ENCODE measurements at regions not wholly inside any gene's neighbourhood (a gene's known extent, or its start where the extent isn't known, plus 50 kb on each side); places are given as distances from the start of the nearest gene placed in this dataset.
A peak's percentile ranks its signal among the peaks of the same experiment; 100 is the strongest.
"Not testable (repeated sequence)": the region's sequence is repeated elsewhere in the genome, so short reads cannot be mapped to it uniquely, and the experiment has no call there.

- no peaks in the 10 kb centered on the region for H3K9me3 ChIP-seq (ENCODE audit: control insufficient read depth, low read length)
- no peak overlapping the region for H3K4me3 ChIP-seq (ENCODE audit: low read length)
- no peaks in the 10 kb centered on the region for H3K36me3 ChIP-seq (ENCODE audit: control insufficient read depth, insufficient read depth, low read length, severe bottlenecking)
- H3K4me1 ChIP-seq (ENCODE audit: control insufficient read depth, insufficient read depth, low read length) = peaks cover 8% of the 10 kb centered on the region
- no peaks in the 10 kb centered on the region for H3K27me3 ChIP-seq (replicated peaks; ENCODE audit: control insufficient read depth, insufficient read depth, low read length)
- H3K9ac ChIP-seq (ENCODE audit: low read length) = no peak overlapping the region
- no peak for DNase-seq (ENCODE audit: low read depth)
Observed at GRCh38 chr5:98206566-98206965, 566.9 kb upstream of the RGMB start.

GRCh38 chr5:98209418-98209817, 564.0 kb upstream of the RGMB start:
- no peaks in the 10 kb centered on the region for H3K9me3 ChIP-seq (ENCODE audit: control insufficient read depth, low read length)
- no peaks in the 10 kb centered on the region for H3K27me3 ChIP-seq (replicated peaks; ENCODE audit: control insufficient read depth, insufficient read depth, low read length)
- no peak for DNase-seq (ENCODE audit: low read depth)
- H3K36me3 ChIP-seq (ENCODE audit: control insufficient read depth, insufficient read depth, low read length, severe bottlenecking) = no peaks in the 10 kb centered on the region
- H3K9ac ChIP-seq (ENCODE audit: low read length) = no peak overlapping the region
- H3K4me1 ChIP-seq (ENCODE audit: control insufficient read depth, insufficient read depth, low read length) = peaks cover 8% of the 10 kb centered on the region
- H3K4me3 ChIP-seq (ENCODE audit: low read length) = no peak overlapping the region

- no peak overlapping the region for H3K4me3 ChIP-seq (ENCODE audit: low read length)
- no peaks in the 10 kb centered on the region for H3K27me3 ChIP-seq (replicated peaks; ENCODE audit: control insufficient read depth, insufficient read depth, low read length)
- DNase-seq (ENCODE audit: low read depth) = no peak
- H3K36me3 ChIP-seq (ENCODE audit: control insufficient read depth, insufficient read depth, low read length, severe bottlenecking) = no peaks in the 10 kb centered on the region
- no peaks in the 10 kb centered on the region for H3K4me1 ChIP-seq (ENCODE audit: control insufficient read depth, insufficient read depth, low read length)
- no peaks in the 10 kb centered on the region for H3K9me3 ChIP-seq (ENCODE audit: control insufficient read depth, low read length)
- no peak overlapping the region for H3K9ac ChIP-seq (ENCODE audit: low read length)
Observed at GRCh38 chr5:98214240-98215051, 559.0 kb upstream of the RGMB start.

- no peak for DNase-seq (ENCODE audit: low read depth)
Observed at GRCh38 chr5:98217138-98217537, 556.3 kb upstream of the RGMB start.

GRCh38 chr5:98218838-98219237, 554.6 kb upstream of the RGMB start:
- no peaks in the 10 kb centered on the region for H3K4me1 ChIP-seq (ENCODE audit: control insufficient read depth, insufficient read depth, low read length)
- no peaks in the 10 kb centered on the region for H3K36me3 ChIP-seq (ENCODE audit: control insufficient read depth, insufficient read depth, low read length, severe bottlenecking)
- H3K4me3 ChIP-seq (ENCODE audit: low read length) = no peak overlapping the region
- no peak overlapping the region for H3K9ac ChIP-seq (ENCODE audit: low read length)
- H3K27me3 ChIP-seq (replicated peaks; ENCODE audit: control insufficient read depth, insufficient read depth, low read length) = no peaks in the 10 kb centered on the region
- no peak for DNase-seq (ENCODE audit: low read depth)
- H3K9me3 ChIP-seq (ENCODE audit: control insufficient read depth, low read length) = no peaks in the 10 kb centered on the region

More at GRCh38 chr5:98217138-98217537, 556.3 kb upstream of the RGMB start:
- Histone ChIP-seq H3K36me3 (ENCODE audit: control insufficient read depth, insufficient read depth, low read length, severe bottlenecking) (no peaks in the 10 kb centered on the region), H3K4me1 (ENCODE audit: control insufficient read depth, insufficient read depth, low read length) (no peaks in the 10 kb centered on the region), H3K27me3 (replicated peaks; ENCODE audit: control insufficient read depth, insufficient read depth, low read length) (no peaks in the 10 kb centered on the region), H3K4me3 (ENCODE audit: low read length) (no peak overlapping the region), H3K9ac (ENCODE audit: low read length) (no peak overlapping the region), H3K9me3 (ENCODE audit: control insufficient read depth, low read length) (no peaks in the 10 kb centered on the region)

DNA sequence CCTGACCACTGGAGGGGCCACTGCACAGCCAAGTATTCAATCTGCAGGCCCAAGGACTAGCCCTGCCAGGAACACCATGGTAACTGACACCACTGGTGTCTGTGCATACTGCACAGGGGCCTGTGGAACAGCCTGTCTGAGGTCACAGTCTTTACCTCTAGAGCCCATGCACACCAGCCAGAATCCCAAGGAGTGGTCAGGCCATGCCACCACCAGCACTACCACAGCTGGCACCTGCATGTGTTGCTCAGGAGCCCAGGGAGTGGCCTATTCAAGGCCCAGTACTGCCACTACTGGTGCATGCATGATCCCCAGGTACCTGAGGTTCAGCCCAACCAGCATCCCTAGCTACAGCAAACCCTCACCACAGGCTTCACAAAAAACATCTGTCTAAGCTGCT, 546.0 kb upstream of the RGMB start:
- no peaks in the 10 kb centered on the region for H3K4me1 ChIP-seq (ENCODE audit: control insufficient read depth, insufficient read depth, low read length)

GRCh38 chr5:98231089-98231488, 542.4 kb upstream of the RGMB start:
- DNase-seq (ENCODE audit: low read depth) = no peak
- Histone ChIP-seq H3K36me3 (ENCODE audit: control insufficient read depth, insufficient read depth, low read length, severe bottlenecking) (no peaks in the 10 kb centered on the region), H3K4me3 (ENCODE audit: low read length) (no peak overlapping the region)

More for the DNA sequence above, 546.0 kb upstream of the RGMB start:
- H3K9me3 ChIP-seq (ENCODE audit: control insufficient read depth, low read length) = peaks cover 26% of the 10 kb centered on the region
- H3K36me3 ChIP-seq (ENCODE audit: control insufficient read depth, insufficient read depth, low read length, severe bottlenecking) = no peaks in the 10 kb centered on the region
- H3K4me3 ChIP-seq (ENCODE audit: low read length) = no peak overlapping the region
- H3K9ac ChIP-seq (ENCODE audit: low read length) = no peak overlapping the region
- DNase-seq (ENCODE audit: low read depth) = no peak
- no peaks in the 10 kb centered on the region for H3K27me3 ChIP-seq (replicated peaks; ENCODE audit: control insufficient read depth, insufficient read depth, low read length)

GRCh38 chr5:98237794-98238193, 535.7 kb upstream of the RGMB start:
- H3K9ac ChIP-seq (ENCODE audit: low read length); H3K27me3 ChIP-seq (replicated peaks; ENCODE audit: control insufficient read depth, insufficient read depth, low read length); DNase-seq (ENCODE audit: low read depth); H3K4me3 ChIP-seq (ENCODE audit: low read length); H3K4me1 ChIP-seq (ENCODE audit: control insufficient read depth, insufficient read depth, low read length); H3K36me3 ChIP-seq (ENCODE audit: control insufficient read depth, insufficient read depth, low read length, severe bottlenecking): not testable (repeated sequence)
- peaks cover 18% of the 10 kb centered on the region for H3K9me3 ChIP-seq (ENCODE audit: control insufficient read depth, low read length)

More at GRCh38 chr5:98231089-98231488, 542.4 kb upstream of the RGMB start:
- Histone ChIP-seq H3K27me3 (replicated peaks; ENCODE audit: control insufficient read depth, insufficient read depth, low read length) (no peaks in the 10 kb centered on the region), H3K4me1 (ENCODE audit: control insufficient read depth, insufficient read depth, low read length) (no peaks in the 10 kb centered on the region), H3K9me3 (ENCODE audit: control insufficient read depth, low read length) (peaks cover 30% of the 10 kb centered on the region), H3K9ac (ENCODE audit: low read length) (no peak overlapping the region)

DNA sequence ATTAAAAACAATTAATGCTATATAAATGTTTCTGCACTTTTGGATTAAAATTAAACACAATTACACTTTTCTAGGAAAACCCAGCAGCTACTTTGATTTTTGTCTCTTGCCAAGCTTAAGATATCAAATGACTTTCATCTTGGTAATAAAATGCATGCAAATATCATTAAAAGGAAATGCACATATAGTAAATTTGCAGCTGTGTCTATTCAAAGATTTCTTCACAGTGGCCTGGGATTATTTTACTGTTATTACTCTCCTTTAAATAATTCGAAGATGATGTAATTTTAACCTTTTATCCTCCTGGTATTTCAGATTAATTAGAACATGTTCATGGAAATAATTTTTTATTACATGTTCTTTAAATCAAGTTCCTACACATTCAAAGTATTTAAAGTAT, 529.5 kb upstream of the RGMB start:
- H3K27me3 ChIP-seq (replicated peaks; ENCODE audit: control insufficient read depth, insufficient read depth, low read length) = no peaks in the 10 kb centered on the region
- no peak for DNase-seq (ENCODE audit: low read depth)
- H3K9me3 ChIP-seq (ENCODE audit: control insufficient read depth, low read length) = peaks cover 12% of the 10 kb centered on the region
- no peak overlapping the region for H3K9ac ChIP-seq (ENCODE audit: low read length)
- H3K4me3 ChIP-seq (ENCODE audit: low read length) = no peak overlapping the region
- no peaks in the 10 kb centered on the region for H3K4me1 ChIP-seq (ENCODE audit: control insufficient read depth, insufficient read depth, low read length)
- H3K36me3 ChIP-seq (ENCODE audit: control insufficient read depth, insufficient read depth, low read length, severe bottlenecking) = no peaks in the 10 kb centered on the region

DNA sequence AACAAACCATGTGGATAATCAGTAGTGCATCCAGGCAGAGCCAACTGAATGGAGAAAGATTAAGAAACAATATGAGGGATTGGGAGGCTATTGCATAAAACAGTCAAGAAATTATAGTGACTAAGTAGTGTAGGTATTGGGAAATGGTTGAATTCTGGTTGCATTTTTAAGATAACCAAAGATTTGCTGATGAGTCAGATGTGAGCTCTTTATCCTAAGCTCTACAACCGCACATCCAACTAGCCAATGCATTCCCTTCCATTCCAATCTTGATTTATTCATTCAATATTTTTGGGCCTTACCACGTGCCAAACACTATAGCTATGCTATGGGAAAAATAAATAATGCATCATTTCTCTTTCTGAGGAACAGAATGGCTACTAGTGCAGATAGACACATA, 524.5 kb upstream of the RGMB start:
- Histone ChIP-seq H3K4me1 (ENCODE audit: control insufficient read depth, insufficient read depth, low read length) (peaks cover 4% of the 10 kb centered on the region), H3K36me3 (ENCODE audit: control insufficient read depth, insufficient read depth, low read length, severe bottlenecking) (no peaks in the 10 kb centered on the region), H3K9ac (ENCODE audit: low read length) (no peak overlapping the region), H3K4me3 (ENCODE audit: low read length) (no peak overlapping the region), H3K27me3 (replicated peaks; ENCODE audit: control insufficient read depth, insufficient read depth, low read length) (no peaks in the 10 kb centered on the region), H3K9me3 (ENCODE audit: control insufficient read depth, low read length) (no peaks in the 10 kb centered on the region)
- peak; percentile 78 for DNase-seq (ENCODE audit: low read depth)

DNA sequence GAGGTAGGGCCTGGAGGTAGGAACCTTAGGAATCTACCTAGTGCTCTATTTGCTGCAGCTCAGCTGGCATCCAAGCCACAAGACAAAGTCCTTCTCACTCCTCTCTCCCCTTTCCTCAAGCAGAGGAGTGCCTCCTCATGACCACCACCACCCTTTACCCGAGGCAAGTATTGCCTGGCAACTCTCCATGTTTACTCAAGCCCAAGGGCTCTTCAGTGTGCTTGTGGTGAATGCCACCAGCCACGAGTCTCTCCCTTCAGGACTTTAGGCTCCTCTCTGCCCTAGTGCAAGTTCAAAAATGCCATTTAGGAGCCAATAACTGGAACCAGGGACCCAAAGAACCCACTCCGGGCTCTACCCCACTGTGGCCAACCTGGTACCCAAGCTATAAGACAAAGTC, 514.5 kb upstream of the RGMB start:
- H3K4me3 ChIP-seq (ENCODE audit: low read length) = no peak overlapping the region
- H3K9ac ChIP-seq (ENCODE audit: low read length) = no peak overlapping the region
- DNase-seq (ENCODE audit: low read depth) = no peak
- peaks cover 12% of the 10 kb centered on the region for H3K9me3 ChIP-seq (ENCODE audit: control insufficient read depth, low read length)
- no peaks in the 10 kb centered on the region for H3K36me3 ChIP-seq (ENCODE audit: control insufficient read depth, insufficient read depth, low read length, severe bottlenecking)
- no peaks in the 10 kb centered on the region for H3K27me3 ChIP-seq (replicated peaks; ENCODE audit: control insufficient read depth, insufficient read depth, low read length)
- H3K4me1 ChIP-seq (ENCODE audit: control insufficient read depth, insufficient read depth, low read length) = no peaks in the 10 kb centered on the region

GRCh38 chr5:98259595-98259994, 513.9 kb upstream of the RGMB start:
- no peak overlapping the region for H3K4me3 ChIP-seq (ENCODE audit: low read length)

More at GRCh38 chr5:98259595-98259994, 513.9 kb upstream of the RGMB start:
- Histone ChIP-seq H3K9me3 (ENCODE audit: control insufficient read depth, low read length) (peaks cover 12% of the 10 kb centered on the region), H3K36me3 (ENCODE audit: control insufficient read depth, insufficient read depth, low read length, severe bottlenecking) (no peaks in the 10 kb centered on the region), H3K4me1 (ENCODE audit: control insufficient read depth, insufficient read depth, low read length) (no peaks in the 10 kb centered on the region), H3K9ac (ENCODE audit: low read length) (no peak overlapping the region), H3K27me3 (replicated peaks; ENCODE audit: control insufficient read depth, insufficient read depth, low read length) (no peaks in the 10 kb centered on the region)
- DNase-seq (ENCODE audit: low read depth) = no peak
